GM18520 (cell line): ENCODE measurements at regions not wholly inside any gene's neighbourhood (a gene's known extent, or its start where the extent isn't known, plus 50 kb on each side); places are given as distances from the start of the nearest gene placed in this dataset.
"Not testable (repeated sequence)": the region's sequence is repeated elsewhere in the genome, so short reads cannot be mapped to it uniquely, and the experiment has no call there.

ENCODE experiments used
- ATAC-seq: cut with Tn5 transposase; IDR thresholded peaks from one replicate; pipeline ENCODE4 v1.9.1; 2021; ENCODE audit not compliant: unreplicated experiment

DNA sequence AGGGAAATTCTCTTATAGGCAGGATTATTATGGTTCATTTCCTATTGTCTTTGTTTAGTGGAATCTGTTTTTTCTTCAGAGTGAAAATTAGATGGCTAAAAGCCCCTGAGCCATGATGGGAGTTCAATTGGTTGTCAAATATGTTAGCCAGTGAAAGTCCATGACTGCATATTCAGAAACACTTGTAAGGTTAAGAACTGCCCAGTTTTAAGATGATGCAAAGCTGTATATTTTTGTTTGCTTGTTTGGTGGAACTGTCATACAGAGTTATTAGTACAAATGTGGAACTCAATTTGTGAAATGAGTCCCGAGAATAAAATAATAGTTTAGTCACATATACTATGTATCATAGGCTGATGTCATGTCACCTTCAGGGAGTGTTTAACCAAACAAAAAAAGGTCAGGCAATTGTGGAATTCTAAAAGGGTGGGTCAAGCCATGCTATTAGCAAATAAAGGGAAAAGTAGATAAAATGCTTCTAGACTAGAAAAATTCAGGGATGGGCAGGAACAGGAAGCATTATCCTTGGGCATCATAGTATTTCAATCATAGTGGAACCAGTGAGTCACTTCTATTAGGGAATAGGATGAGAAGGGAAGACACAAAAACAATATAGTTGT, 248.3 kb upstream of the SLITRK1 start:
- no peak for ATAC-seq

DNA sequence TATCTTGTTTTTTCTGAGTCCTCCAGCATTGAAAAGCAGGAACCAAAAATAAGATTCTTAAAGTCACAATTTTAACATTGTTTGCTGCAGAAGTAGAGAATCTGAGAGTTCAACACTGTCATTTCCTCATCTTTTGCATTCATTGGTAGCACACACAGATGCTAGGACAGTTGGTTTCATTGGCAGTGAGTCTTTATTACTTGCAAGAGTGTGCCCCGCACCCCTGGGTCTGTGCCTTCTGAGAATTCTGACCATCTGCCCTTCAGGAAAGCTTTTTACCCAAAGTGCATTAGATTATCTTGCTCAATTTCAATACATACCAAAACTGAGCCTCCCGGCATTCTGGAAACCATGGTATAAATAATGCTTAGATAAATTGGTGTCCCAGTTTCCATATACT, 247.7 kb upstream of the SLITRK1 start:
- ATAC-seq: no peak

DNA sequence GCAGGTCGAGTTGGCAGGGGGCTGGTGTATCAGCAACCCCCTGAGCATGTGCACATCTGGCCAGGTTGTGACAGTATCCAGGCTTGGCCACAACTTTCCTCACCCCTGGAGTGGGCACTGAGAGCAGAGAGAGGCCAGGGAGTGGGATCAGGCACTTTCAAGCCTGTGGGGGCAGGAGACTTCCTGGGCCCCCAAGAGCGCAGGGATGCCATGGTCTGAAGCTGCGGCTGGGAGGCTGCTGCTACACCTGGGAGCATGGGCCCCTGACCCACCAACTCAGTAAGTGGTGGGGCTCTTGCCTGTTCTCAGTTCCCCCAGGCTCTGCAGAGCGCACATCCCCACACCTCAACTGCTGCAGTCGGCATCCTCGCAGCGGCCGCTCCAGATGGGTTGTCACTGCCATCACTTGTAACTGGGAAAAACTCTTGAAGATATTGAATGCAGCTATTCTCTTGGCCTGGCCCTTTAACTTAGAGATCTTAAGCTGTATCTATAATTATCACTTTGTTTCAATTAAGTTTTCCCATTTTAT, 245.4 kb upstream of the SLITRK1 start:
- ATAC-seq: no peak

DNA sequence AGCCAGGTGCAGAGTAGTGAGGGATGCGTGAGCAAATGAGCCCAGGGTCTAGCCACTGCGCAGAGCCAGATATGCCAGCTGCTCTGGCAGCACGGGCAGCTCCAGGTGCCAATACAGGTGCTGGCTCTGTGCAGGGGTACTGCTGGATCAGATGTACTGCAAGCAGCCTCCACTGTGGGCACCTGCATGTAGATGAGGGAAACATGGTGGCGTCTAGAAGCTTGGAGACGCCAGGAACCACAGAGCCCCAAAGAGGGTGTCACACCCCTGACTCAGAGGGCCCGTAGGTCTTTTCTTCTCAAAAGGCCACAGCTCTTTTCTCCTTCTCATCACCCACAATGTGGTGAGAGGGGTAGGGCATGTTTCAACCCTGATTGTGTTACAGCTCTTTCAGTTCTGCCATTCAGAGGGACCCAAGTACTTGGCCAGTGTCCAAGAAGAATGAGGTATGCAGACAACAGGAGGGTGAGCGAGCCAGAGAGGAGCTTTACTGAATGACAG, 244.4 kb upstream of the SLITRK1 start:
- no peak for ATAC-seq

DNA sequence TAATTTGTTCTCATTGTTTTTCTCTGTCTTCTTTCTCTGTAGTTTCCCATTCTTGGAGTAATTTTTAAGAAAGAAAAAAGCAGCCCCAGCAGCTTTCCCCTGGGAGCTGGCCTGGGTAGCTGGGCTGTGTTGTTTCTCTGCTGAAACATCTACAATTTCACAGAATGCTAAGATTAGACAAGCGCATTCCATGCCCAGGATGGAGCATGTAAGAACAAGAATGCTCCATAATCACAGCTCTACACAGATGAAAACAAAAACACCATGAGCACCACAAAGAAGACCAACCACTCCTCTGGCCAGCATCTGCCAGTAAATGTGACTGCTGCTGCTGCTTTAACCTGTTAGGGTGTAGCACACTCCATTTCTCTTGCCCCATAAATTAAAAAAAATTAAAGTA, 239.2 kb upstream of the SLITRK1 start:
- ATAC-seq: no peak

DNA sequence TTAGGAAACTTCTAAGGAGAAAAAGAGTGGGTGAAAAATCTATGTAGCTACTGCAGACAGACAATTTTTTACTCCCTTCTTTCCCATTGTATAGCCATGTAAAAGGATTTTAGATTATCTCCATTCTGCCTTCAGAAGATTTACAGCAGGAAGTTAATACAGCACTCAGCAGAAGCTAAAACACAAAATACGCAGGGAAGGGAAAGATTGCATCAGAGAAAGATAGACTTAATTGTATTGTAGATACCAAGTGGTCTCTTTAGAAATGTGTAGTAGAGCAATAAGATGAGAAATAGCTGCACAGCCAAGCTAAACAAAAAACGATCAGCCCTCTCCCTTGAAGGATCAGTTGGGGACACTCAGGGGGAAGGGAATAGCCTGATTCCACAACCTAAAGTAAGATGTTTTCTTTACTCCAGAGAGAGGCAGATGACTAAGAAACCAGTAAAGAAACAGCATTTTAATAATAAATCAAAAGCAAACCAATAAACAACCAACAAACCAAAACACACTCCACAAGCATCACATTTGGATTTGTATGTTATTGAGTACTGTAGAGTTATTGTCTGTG, 236.7 kb upstream of the SLITRK1 start:
- no peak for ATAC-seq

DNA sequence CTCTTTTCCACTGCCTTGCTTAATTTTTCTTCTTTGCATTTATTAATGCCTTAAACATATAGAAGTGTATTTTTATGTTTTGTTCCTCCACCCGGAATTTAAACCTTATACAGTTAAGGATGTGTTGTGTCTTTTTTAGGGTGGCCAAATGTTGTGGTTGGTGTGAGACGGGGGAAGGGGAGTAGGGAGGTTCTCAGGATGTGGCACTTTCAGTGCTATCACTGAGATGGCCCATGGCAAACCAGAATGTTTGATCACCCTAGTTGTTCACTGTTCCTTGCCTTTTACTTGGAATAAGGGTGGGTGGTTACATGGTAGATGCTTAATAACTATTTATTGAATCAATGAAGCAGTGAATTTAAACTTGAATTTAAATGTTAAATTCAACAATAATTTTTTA, 216.0 kb upstream of the SLITRK1 start:
- ATAC-seq: no peak

DNA sequence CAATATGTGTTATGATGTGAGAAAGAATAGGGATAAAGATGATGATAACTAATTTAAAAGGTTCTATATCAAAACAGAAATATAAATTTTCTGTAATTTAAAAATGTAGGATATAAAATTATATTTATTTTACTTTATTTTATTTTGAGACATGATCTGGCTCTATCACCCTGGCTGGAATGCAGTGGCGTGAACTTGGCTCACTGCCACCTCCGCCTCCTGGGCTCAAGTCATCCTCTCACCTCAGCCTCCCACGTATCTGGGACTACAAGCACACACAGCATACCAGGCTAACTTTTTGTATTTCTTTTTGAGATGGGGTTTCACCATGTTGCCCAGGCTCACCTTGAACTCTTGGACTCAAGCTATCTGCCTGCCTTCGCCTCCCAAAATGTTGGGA, 214.9 kb upstream of the SLITRK1 start:
- ATAC-seq: no peak

DNA sequence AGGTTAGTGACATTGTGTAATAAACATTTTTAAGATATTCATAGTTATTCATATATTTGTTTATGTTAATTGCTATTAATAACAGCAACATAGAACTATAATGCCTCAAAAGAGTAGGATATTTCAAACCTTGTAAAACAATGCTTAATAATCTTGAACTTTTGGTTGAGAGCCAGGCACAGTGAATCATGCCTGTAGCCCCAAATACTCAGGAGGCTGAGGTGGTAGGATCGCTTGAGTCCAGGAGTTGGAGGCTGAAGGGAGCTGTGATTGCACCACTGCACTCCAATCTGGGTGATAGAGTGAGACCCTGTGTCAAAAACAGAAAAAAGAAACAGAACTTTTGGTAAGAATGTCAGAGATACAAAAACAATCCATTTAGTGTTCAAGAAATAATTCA, 213.9 kb upstream of the SLITRK1 start:
- no peak for ATAC-seq

DNA sequence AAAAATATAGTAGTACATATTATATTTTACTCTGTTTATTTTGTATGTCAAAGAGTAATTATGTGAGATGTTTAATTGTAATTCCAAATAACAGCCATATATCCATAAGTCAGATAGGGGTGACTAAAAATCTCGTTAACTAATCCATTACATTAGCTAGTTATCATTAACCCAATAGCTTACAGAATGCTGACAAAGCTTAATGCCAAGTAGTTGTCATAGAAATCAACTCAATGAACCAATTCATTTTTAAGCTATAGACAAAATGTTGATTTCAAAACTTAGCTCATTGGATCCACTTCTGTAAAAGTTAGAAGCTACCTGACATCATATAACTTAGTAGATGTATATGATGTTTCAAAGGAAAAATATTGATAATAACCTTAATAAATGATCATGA, 206.7 kb upstream of the SLITRK1 start:
- no peak for ATAC-seq

DNA sequence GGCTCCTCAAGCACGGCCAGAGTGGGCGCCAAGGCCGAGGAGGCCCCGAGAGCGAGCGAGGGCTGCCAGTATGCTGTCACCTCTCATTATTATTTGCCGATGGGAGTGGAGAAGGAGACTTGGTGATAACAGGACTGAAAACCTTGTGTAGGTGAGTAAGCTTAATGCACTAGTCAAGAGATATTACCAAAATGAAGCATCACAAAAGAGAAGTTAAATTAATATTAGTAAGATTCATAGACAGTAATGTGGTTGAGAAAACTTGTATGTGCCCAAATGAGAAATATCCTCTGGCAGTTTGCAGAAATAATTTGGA, 204.5 kb upstream of the SLITRK1 start:
- no peak for ATAC-seq

DNA sequence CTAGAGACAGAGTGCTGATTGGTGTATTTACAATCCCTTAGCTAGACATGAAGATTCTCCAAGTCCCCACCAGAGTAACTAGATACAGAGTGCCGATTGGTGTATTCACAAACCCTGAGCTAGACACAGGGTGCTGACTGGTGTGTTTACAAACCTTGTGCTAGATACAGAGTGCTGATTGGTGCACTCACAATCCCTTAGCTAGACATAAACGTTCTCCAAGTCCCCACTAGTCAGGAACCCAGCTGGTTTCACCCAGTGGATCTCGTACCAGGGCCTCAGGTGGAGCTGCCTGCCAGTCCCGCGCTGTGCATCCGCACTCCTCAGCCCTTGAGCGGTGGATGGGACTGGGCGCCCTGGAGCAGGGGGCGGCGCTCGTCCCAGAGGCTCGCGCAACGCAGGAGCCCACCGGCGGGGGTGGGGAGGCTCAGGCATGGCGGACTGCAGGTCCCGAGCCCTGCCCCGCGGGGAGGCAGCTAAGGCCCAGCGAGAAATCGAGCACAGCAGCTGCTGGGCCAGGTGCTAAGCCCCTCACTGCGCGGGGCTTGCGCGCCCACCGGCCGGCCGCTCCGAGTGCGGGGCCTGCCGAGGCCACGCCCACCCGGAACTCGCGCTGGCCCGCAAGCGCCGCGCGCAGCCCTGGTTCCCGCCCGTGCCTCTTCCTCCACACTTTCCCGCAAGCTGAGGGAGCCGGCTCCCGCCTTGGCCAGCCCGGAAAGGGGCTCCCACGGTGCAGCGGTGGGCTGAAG, 204.0 kb upstream of the SLITRK1 start:
- ATAC-seq: not testable (repeated sequence)

DNA sequence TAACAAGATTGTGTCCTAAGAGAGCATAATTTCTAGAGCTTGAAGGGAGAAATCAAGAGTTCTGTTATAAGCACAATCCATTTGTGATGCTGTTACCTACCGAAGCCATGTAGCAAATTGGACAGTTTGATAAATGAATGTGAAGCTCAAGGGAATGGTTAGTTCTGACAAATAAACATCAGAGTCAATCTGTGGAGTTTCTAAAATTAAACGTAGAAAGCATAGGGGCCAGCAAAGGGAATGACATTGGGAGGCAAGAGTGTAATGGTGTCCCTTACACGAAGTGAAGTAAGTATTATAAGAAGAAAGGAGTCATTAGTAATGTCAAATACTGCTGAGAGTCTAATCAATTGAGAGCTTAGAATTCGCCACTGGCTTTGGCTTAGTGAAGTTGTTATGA, 200.2 kb upstream of the SLITRK1 start:
- no peak for ATAC-seq

DNA sequence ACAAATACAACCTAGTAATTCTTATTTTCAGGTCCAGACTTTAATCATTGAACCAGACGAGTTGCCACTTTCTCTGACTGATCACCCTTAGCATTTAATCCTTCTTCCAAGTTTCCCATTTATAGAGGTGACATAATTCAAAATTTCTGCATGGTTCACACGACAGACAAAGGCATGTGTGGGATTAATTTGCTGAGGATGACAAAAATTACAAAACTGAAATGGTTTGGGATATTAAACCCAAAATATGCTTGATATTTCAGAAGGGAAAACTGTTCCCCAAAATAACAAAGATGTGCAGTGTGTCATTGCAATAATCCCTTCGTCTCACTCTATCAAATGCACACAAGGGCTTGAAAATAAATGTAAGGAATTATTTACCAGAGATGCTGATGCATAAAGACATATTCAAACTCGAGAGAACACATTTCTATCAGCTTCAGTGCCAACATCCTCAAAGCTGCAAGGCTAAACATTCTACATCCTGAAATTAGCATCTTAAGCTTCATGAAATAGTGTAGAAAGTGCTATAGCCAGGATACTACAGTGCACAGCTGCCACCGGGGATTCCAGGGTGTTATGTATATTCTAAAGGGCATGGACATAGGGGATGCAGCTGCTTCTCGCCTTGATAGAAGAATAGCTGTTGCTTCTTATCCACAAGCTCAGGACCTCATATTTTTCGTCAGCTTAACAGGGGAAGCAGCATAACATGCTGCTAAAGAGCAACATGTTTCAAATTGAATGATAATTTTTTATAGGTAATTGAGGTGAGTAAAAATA, 198.7 kb upstream of the SLITRK1 start:
- ATAC-seq: no peak

DNA sequence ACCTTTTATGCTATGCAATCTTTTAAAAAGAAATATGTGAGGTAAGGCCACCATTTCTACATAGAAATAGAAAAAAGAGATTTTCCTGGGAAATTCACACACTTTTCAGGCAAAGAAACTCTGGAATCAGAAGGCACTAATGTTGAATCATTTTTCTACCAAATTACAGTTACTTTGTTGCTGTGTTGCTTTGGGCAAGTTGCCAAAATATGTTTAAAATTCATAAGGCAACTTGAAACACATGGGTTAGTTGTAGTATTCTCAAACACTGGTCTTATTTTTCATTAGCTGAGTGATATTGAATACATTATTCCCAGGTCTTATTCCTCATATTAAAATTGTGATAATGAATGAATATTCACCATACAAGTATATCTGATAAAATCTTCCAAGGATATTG, 195.0 kb upstream of the SLITRK1 start:
- no peak for ATAC-seq

DNA sequence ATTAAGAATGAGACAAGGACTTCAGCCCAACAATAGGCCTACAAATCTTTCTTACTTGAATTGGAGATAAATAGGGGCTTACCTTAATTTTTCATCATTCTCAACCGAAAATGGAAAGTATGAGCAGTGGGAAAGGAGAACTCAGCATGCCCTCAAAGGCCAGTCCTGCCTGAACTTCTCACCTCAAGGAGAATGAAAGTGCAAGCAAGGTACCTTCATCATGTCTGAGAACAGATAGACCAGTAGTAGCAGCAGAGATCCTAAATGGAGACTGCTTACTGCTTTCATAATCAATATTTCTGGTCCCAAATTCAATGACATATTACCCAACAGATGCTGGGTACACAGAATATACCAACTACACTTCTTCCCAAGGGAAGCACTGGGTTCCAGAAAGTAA, 194.0 kb upstream of the SLITRK1 start:
- no peak for ATAC-seq

DNA sequence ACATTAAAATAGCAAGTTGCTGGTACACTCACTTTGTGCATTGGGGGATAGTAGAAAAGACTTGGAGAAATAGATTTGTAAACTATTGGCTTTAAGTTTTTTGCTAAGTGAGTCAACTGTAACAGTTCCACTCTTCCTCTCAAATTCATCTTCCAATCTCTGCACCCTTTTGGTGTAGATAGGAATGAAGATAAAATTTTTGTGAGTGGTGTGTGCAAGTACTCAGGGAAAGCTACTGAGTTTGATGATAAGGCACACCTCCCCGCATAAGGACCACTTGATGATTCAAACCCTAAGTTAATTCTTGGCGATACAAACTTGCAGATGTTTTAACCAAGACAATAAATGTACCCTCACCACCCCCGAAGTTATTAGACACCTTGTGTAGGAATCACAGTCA, 168.3 kb upstream of the SLITRK1 start:
- no peak for ATAC-seq

DNA sequence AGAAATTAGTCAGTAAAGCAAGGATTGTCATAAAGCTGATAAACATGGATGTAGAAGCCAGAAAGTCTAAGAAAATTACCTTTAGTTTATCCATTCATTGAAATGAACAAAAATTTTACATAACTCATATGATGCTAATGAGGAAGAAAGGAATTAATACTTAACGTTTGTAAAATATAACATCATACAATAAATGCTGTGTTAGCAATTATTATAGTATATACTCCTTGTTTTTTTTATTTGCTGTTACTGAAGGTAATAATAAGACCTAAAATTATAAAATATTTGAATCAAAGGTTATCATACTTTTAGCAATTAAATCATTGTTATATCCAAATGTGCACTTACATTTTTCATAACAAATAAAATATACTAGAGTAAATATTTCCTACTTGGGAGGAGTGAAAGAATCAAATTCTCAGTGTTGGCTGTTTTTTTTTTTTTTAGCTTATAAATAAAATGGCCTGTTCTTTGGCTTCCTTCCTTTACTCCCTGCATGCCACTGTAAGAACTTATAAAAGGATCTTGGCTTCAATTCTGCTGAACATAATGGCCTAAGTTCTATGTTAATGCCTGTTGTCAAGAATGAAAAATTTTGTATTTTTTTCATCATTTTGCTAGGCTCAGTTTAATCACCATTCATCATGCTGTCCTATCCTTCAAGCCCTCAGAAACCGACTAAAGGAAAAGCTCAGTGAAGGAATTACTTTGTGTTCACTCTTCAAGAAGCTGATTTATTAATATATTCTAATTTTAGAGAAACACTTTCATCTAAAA, 167.4 kb upstream of the SLITRK1 start:
- ATAC-seq: no peak

DNA sequence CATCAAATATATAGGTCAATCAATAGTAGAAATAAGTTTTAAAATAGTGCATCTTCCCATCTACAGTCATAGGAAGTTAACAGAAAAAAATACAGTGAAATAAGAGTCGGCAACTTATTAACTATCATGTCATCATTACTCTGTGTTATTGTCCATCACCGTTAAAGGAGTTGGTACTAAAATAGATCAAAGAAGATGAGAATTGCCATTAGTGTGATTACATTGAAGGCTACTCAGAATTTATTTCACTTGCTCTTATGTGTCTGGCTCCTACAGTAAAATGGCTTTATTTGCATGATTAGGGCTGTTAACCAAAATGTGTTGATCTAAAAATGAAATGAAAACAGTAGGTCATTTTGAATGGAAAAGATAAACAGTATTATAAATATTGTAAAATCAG, 162.5 kb upstream of the SLITRK1 start:
- no peak for ATAC-seq

DNA sequence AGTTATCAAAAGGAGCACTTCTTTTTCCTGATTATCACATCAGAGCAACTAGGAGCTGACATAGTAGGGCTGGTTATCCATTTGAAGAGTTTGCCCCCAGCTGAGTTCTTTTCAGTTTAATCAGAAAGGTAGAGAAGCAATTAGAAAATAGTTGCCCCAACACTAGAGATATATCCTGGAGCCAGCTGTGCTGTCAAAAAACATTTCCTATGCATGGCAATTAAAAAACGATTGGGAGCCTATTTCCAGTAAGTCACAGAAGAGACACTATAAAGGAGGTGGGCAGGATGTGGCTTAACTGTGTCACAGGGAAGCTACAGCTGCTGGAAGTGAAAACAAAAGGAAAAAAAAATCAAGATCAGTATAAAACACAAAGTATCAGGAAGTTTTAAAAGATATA, 155.7 kb upstream of the SLITRK1 start:
- ATAC-seq: no peak

DNA sequence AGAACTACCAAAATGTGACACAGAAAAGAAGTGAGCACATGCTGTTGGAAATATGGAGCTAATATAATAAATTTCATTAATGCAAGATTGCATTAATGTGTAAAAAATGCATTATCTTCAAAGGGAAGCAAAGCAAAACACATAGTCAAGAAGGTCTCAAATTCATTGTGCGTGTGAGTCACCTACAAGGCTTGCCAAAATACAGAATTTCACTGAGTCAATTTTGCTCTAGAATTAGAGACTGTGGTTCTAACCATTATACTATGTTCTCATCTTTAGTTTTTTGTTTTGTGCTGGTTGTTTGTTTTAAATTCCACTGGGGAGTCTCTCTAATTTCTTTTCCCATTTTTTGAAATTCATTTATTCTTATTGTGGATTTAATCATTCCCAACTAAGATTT, 149.8 kb upstream of the SLITRK1 start:
- ATAC-seq: no peak
